A549 (cell line): ENCODE measurements at regions not wholly inside any gene's neighbourhood (a gene's known extent, or its start where the extent isn't known, plus 50 kb on each side); places are given as distances from the start of the nearest gene placed in this dataset.

Experiments used
- ATAC-seq, 2 experiments: fragments of 200-7000 bp in 1 of 2; fragments of >200 bp in 1 of 2; cut with Nextera tagmentation in 1 of 2; cut with Tn5 transposase in 1 of 2; 3 replicates each; pipeline versions ENCODE4 v1.8.0 to v1.9.1; 2018 to 2020; ENCODE audit warnings: mild to moderate bottlenecking in 1 of 2, moderate library complexity in 1 of 2
- CTCF ChIA-PET: fragments of 300-600 bp; sonication (Branson Sonifier 250); formaldehyde crosslinking; extraction: SDS; loops from one replicate; lab custom pipeline; 2021; ENCODE audit warnings: antibody characterized with exemption, inconsistent platforms; lab: Yijun Ruan, JAX
- POLR2A ChIA-PET: fragments of 350-600 bp; formaldehyde crosslinking; extraction: SDS; loops from one replicate; lab custom pipeline; 2021; ENCODE audit warnings: antibody characterized with exemption, inconsistent platforms; lab: Yijun Ruan, JAX
- DNase-seq, 2 experiments: peaks; one replicate each; pipeline versions ENCODE4 v3.0.0 to v3.0.0-alpha.2; 2011 to 2016; ENCODE audit warnings: low read depth in 1 of 2, low spot score in 1 of 2
- FAIRE-seq: peaks from 2 replicates; lab custom pipeline; 2011; peaks lifted over from hg19 to GRCh38; lab: Jason Lieb, UNC
- H3K27ac ChIP-seq, 2 experiments: fragments of >200 bp; sonication (Bioruptor Twin); formaldehyde crosslinking; 3 replicates each; pipeline ENCODE4 v1.5.1; 2016 to 2017
- H3K4me1 ChIP-seq: fragments of >200 bp; sonication (Bioruptor Twin); formaldehyde crosslinking; 3 replicates; pipeline ENCODE4 v1.6.1; 2016
- H3K4me2 ChIP-seq: fragments of >200 bp; sonication (Bioruptor Twin); formaldehyde crosslinking; 3 replicates; pipeline ENCODE4 v1.6.1; 2016
- H3K4me3 ChIP-seq: fragments of >200 bp; sonication (Bioruptor Twin); formaldehyde crosslinking; 3 replicates; pipeline ENCODE4 v1.5.1; 2016
- H3K9me3 ChIP-seq: fragments of >200 bp; sonication (Bioruptor Twin); formaldehyde crosslinking; 3 replicates; pipeline ENCODE4 v1.6.1; 2016
- ATOH8 ChIP-seq: fragments of 250-450 bp; sonication (Bioruptor Pico); IDR thresholded peaks from 2 replicates; pipeline ENCODE4 v1.5.0; 2020; ENCODE audit warnings: low read depth, mild to moderate bottlenecking, moderate library complexity
- BHLHE40 ChIP-seq: IDR thresholded peaks from 2 replicates; pipeline ENCODE4 v1.6.1; 2012; ENCODE audit warnings: low read depth, low read length, inconsistent platforms
- CBX2 ChIP-seq: fragments of 200-600 bp; sonication (generic); IDR thresholded peaks from 2 replicates; pipeline ENCODE4 v1.6.1; 2016; ENCODE audit warnings: low read depth, mild to moderate bottlenecking, borderline replicate concordance
- CBX8 ChIP-seq: fragments of 200-600 bp; sonication (generic); IDR thresholded peaks from 2 replicates; pipeline ENCODE4 v1.6.1; 2016
- CEBPB ChIP-seq, 2 experiments: fragments of >200 bp in 1 of 2; sonication (Bioruptor Twin) in 1 of 2; formaldehyde crosslinking in 1 of 2; IDR thresholded peaks; 2 replicates each; pipeline ENCODE4 v1.6.1; 2012 to 2016
- EHF ChIP-seq: fragments of 250-450 bp; sonication (Bioruptor Pico); IDR thresholded peaks from 2 replicates; pipeline ENCODE4 v1.5.0; 2020; ENCODE audit warnings: mild to moderate bottlenecking
- EHMT2 ChIP-seq: fragments of 200-600 bp; sonication (generic); IDR thresholded peaks from 2 replicates; pipeline ENCODE4 v1.6.1; 2016; ENCODE audit warnings: antibody characterized with exemption, low read depth, mild to moderate bottlenecking, moderate library complexity
- FOSB ChIP-seq: fragments of 250-450 bp; sonication (Bioruptor Pico); IDR thresholded peaks from 2 replicates; pipeline ENCODE4 v1.5.0; 2020; ENCODE audit warnings: mild to moderate bottlenecking, moderate library complexity
- FOXS1 ChIP-seq: fragments of 250-450 bp; sonication (Bioruptor Pico); IDR thresholded peaks from 2 replicates; pipeline ENCODE4 v1.5.0; 2020; ENCODE audit warnings: mild to moderate bottlenecking, moderate library complexity
- HDAC2 ChIP-seq: fragments of 200-600 bp; sonication (generic); IDR thresholded peaks from 2 replicates; pipeline ENCODE4 v1.6.1; 2016
- HEYL ChIP-seq: fragments of 250-450 bp; sonication (Bioruptor Pico); IDR thresholded peaks from 2 replicates; pipeline ENCODE4 v1.8.0; 2021; ENCODE audit warnings: mild to moderate bottlenecking, moderate library complexity
- HOXB13 ChIP-seq: fragments of 250-450 bp; sonication (Bioruptor Pico); IDR thresholded peaks from 2 replicates; pipeline ENCODE4 v1.5.0; 2020; ENCODE audit warnings: low read depth, mild to moderate bottlenecking, moderate library complexity
- HOXB5 ChIP-seq: fragments of 250-450 bp; sonication (Bioruptor Pico); IDR thresholded peaks from 2 replicates; pipeline ENCODE4 v1.5.0; 2020; ENCODE audit warnings: mild to moderate bottlenecking, moderate library complexity
- JUNB ChIP-seq: fragments of >200 bp; sonication (Bioruptor Twin); formaldehyde crosslinking; IDR thresholded peaks from 2 replicates; pipeline ENCODE4 v1.6.1; 2016
- KDM1A ChIP-seq: fragments of 200-600 bp; sonication (generic); IDR thresholded peaks from 2 replicates; pipeline ENCODE4 v1.6.1; 2016; ENCODE audit warnings: low read depth, mild to moderate bottlenecking
- KDM5A ChIP-seq: fragments of 200-600 bp; sonication (generic); IDR thresholded peaks from 2 replicates; pipeline ENCODE4 v1.6.1; 2016; ENCODE audit warnings: antibody characterized with exemption, mild to moderate bottlenecking
- MYC ChIP-seq: IDR thresholded peaks from 2 replicates; pipeline ENCODE4 v1.6.1; 2012; ENCODE audit warnings: mild to moderate bottlenecking, inconsistent platforms, low read length, improper control_type of control experiment, borderline replicate concordance
- NFE2L2 ChIP-seq: fragments of 150-350 bp; conservative IDR thresholded peaks from 2 replicates; pipeline ENCODE4 v1.6.1; 2014; ENCODE audit warnings: low read length
- PHF8 ChIP-seq: fragments of 200-600 bp; sonication (generic); IDR thresholded peaks from 2 replicates; pipeline ENCODE4 v1.6.1; 2016; ENCODE audit warnings: low read depth, mild to moderate bottlenecking, antibody characterized with exemption, moderate library complexity, borderline replicate concordance
- POLR2A ChIP-seq: IDR thresholded peaks from 2 replicates; pipeline ENCODE4 v1.6.1; 2012; ENCODE audit warnings: mild to moderate bottlenecking, low read length
- RCOR1 ChIP-seq: fragments of 150-350 bp; IDR thresholded peaks from 2 replicates; pipeline ENCODE4 v1.6.1; 2014; ENCODE audit warnings: antibody characterized with exemption, low read length, low read depth
- RNF2 ChIP-seq: fragments of 200-600 bp; sonication (generic); IDR thresholded peaks from 2 replicates; pipeline ENCODE4 v1.6.1; 2016; ENCODE audit warnings: low read depth, mild to moderate bottlenecking, antibody characterized with exemption, moderate library complexity, borderline replicate concordance
- TP53 ChIP-seq: fragments of 250-450 bp; sonication (Bioruptor Pico); IDR thresholded peaks from 2 replicates; pipeline ENCODE4 v1.5.0; 2021; ENCODE audit warnings: mild to moderate bottlenecking, moderate library complexity
- USF2 ChIP-seq: fragments of 450-650 bp; IDR thresholded peaks from 2 replicates; pipeline ENCODE4 v1.6.1; 2014; ENCODE audit warnings: antibody characterized with exemption
- ZFP36 ChIP-seq: fragments of 450-650 bp; IDR thresholded peaks from 2 replicates; pipeline ENCODE4 v1.6.1; 2014; ENCODE audit warnings: borderline replicate concordance; ENCODE audit not compliant: partially characterized antibody
- ZNF302 ChIP-seq: fragments of 250-450 bp; sonication (Bioruptor Pico); IDR thresholded peaks from 2 replicates; pipeline ENCODE4 v1.9.0; 2021; ENCODE audit warnings: inconsistent platforms, mild to moderate bottlenecking, moderate library complexity
- ZSCAN20 ChIP-seq: fragments of 250-450 bp; sonication (Bioruptor Pico); IDR thresholded peaks from 2 replicates; pipeline ENCODE4 v1.8.0; 2022; ENCODE audit warnings: mild to moderate bottlenecking, moderate library complexity
- WGBS: methylation state at CpG from one replicate; pipeline ENCODE4 v1.1.6; 2017; ENCODE audit errors: missing lambda C conversion rate; 5-methylcytosine and 5-hydroxymethylcytosine counted together
- TF ChIP-seq, protein P1 (sequence below): IDR thresholded peaks from 2 replicates; pipeline ENCODE4 v1.6.1; 2012
- TF ChIP-seq, protein P2 (sequence below): IDR thresholded peaks from 2 replicates; pipeline ENCODE4 v1.6.1; 2012
- TF ChIP-seq, protein P3 (sequence below): IDR thresholded peaks from 2 replicates; pipeline ENCODE4 v1.6.1; 2012; ENCODE audit warnings: low read depth, borderline replicate concordance

DNA sequence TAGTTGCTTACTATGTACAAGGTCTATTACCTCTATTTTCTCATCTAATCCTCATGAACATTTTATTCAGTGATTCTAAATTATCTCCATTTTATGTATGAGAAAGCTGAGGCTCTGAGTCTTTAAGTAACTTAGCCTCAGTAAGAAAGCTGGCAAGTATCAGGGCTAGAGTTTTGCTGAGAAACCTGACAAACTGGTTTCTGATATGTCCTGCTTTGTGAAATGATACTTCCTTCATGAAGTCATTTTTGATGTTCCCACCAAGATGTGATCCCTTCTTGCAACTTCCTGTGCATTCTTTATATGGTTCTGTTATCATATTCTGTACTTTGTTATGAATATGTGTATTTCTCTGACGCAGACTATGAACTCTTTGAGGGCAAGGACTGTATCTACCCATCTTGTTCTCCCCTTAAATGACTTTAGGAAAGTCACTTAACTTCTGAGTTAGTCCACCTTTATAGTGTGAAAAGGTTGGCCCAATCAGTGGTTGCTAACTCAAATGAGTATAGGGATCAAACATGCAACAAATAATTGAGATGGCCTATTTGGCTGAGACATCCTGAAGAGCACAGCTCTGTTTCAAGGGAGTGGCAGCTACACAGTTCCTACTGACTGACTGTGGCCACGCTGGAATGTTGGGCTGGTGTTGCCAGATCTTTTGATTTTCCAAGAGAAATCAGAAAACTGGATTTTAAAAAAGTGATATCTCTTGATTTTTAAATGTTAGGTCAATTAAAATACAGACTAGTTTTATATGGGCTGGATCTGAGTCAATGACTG lies 127.9 kb upstream of the AMOT start:
- FAIRE-seq: peak; percentile 28
- no peak overlapping the region for H3K4me2 ChIP-seq
- H3K27ac ChIP-seq: no peak overlapping the region
- CTCF ChIA-PET: no interaction called here
- no peaks in the 10 kb centered on the region for H3K4me1 ChIP-seq
- TF ChIP-seq KDM1A (no peak), ATOH8 (CRISPR knock-in tag) (no peak), ZSCAN20 (CRISPR knock-in tag) (no peak), PHF8 (no peak), ZFP36 (no peak), KDM5A (no peak), HOXB13 (CRISPR knock-in tag) (no peak), CEBPB (IDR thresholded peaks at IDR 0.05) (no peak), RNF2 (no peak), CBX2 (no peak), CBX8 (no peak)
- TF ChIP-seq, protein P1, sequence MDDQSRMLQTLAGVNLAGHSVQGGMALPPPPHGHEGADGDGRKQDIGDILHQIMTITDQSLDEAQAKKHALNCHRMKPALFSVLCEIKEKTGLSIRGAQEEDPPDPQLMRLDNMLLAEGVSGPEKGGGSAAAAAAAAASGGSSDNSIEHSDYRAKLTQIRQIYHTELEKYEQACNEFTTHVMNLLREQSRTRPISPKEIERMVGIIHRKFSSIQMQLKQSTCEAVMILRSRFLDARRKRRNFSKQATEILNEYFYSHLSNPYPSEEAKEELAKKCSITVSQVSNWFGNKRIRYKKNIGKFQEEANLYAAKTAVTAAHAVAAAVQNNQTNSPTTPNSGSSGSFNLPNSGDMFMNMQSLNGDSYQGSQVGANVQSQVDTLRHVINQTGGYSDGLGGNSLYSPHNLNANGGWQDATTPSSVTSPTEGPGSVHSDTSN: no peak
- TF ChIP-seq, all 56 proteins: peak for 0
- Histone ChIP-seq H3K9me3 (no peaks in the 10 kb centered on the region), H3K4me3 (no peak overlapping the region)
- ATAC-seq: no peak
- no peak for DNase-seq
- POLR2A ChIA-PET: no interaction called here
- 13% methylated on average over 2 of the region's 2 CpGs for WGBS

GRCh38 chrX:112967903-112968302 lies 127.3 kb upstream of the AMOT start:
- H3K4me3 ChIP-seq: no peak overlapping the region
- DNase-seq (no peak), FAIRE-seq (peak; percentile 39), ATAC-seq (no peak)
- no peak overlapping the region for H3K4me2 ChIP-seq
- H3K4me1 ChIP-seq: no peaks in the 10 kb centered on the region
- 18% methylated on average over 4 of the region's 4 CpGs for WGBS
- no peak for TF ChIP-seq RCOR1
- no peak for TF ChIP-seq ZNF302 (CRISPR knock-in tag)
- H3K27ac ChIP-seq: no peak overlapping the region
- POLR2A ChIA-PET: no interaction called here
- CTCF ChIA-PET: no interaction called here
- H3K9me3 ChIP-seq: no peaks in the 10 kb centered on the region

DNA sequence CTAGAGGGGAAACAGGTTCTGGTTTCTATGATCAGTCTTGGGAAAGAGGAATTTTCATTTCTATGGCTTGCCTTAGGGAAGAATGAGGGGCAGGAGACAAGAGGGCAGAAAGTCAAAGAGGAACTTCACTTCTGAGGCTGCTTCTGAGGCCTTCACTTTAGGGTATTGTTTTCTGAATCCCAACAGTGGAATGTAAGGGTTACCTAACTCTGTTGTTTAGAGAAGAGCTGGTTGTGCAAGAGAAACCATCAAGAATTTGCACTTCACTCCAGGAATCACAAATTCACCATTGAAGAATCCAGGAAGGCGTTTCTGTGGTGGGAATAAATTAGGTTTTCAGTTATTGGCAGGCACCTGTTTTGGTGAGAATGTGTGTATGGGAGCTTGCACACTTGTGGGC lies 126.7 kb upstream of the AMOT start:
- no peak for FAIRE-seq
- no peaks in the 10 kb centered on the region for H3K4me1 ChIP-seq
- WGBS: 0% methylated on average over 1 of the region's 1 CpG
- no peak for TF ChIP-seq NFE2L2
- no peak for TF ChIP-seq TP53 (CRISPR knock-in tag)
- TF ChIP-seq FOXS1 (CRISPR knock-in tag): no peak
- no peak for TF ChIP-seq RNF2
- TF ChIP-seq HEYL (CRISPR knock-in tag): no peak
- TF ChIP-seq EHMT2: no peak
- no peak for TF ChIP-seq FOSB
- TF ChIP-seq BHLHE40: no peak
- TF ChIP-seq, protein P2, sequence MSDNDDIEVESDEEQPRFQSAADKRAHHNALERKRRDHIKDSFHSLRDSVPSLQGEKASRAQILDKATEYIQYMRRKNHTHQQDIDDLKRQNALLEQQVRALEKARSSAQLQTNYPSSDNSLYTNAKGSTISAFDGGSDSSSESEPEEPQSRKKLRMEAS: no peak
- no peak for TF ChIP-seq HOXB5 (CRISPR knock-in tag)
- TF ChIP-seq EHF: no peak
- TF ChIP-seq POLR2A: no peak
- TF ChIP-seq, protein P3, sequence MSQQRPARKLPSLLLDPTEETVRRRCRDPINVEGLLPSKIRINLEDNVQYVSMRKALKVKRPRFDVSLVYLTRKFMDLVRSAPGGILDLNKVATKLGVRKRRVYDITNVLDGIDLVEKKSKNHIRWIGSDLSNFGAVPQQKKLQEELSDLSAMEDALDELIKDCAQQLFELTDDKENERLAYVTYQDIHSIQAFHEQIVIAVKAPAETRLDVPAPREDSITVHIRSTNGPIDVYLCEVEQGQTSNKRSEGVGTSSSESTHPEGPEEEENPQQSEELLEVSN: no peak
- no peak for TF ChIP-seq MYC
- TF ChIP-seq, protein P1: no peak
- no peak for TF ChIP-seq HDAC2
- no peak for TF ChIP-seq USF2
- no peak for TF ChIP-seq JUNB
- TF ChIP-seq RCOR1: no peak

More for the DNA sequence above, 126.7 kb upstream of the AMOT start:
- ATAC-seq: no peak
- H3K27ac ChIP-seq: no peak overlapping the region
- no peak overlapping the region for H3K4me2 ChIP-seq
- H3K4me3 ChIP-seq: no peak overlapping the region
- DNase-seq: no peak
- ChIA-PET CTCF (no interaction called here), POLR2A (no interaction called here)
- no peaks in the 10 kb centered on the region for H3K9me3 ChIP-seq
